Activated CD8-positive, alpha-beta memory T cell treated with anti-CD3 and anti-CD28 coated beads, Interleukin-2, amount 50 U/mL, for 24 hours (primary cell): ENCODE measurements at regions not wholly inside any gene's neighbourhood (a gene's known extent, or its start where the extent isn't known, plus 50 kb on each side); places are given as distances from the start of the nearest gene placed in this dataset.
"Not testable (repeated sequence)": the region's sequence is repeated elsewhere in the genome, so short reads cannot be mapped to it uniquely, and the experiment has no call there.

ENCODE experiments used
- DNase-seq: peaks from one replicate; pipeline ENCODE4 v3.0.0-alpha.2; 2020; ENCODE audit errors: extremely low read depth

DNA sequence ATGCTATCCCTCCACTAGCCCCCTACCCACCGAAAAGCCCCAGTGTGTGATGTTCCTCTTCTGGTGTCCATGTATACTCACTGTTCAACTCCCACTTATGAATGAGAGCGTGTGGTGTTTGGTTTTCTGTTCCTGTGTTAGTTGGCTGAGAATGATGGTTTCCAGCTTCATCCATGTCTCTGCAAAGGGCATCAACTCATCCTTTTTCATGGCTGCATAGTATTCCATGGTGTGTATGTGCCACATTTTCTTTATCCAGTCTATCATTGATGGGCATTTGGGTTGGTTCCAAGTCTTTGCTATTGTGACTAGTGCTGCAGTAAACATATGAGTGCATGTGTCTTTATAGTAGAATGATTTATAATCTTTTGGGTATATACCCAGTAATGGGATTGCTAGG, 599.3 kb upstream of the B3GAT1 start:
- DNase-seq = not testable (repeated sequence)

DNA sequence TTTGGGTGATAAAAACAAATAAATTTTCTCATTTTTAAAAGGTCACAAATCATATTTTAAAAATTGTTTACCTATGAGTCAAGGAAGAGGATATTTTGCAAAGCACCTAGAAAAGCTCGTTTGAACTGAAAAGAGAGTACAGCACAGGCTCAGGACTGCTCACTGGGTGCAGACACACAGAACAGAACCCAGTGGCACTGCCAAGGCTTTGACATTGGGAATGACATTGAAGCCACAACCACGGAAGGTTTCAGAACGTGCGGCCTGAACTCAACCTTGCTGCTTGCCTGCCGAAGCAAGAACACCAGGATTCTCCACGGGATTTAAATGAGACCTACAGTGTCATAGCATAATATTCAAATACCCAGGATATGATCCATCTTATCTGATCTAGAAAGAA, 597.1 kb upstream of the B3GAT1 start:
- no peak for DNase-seq

DNA sequence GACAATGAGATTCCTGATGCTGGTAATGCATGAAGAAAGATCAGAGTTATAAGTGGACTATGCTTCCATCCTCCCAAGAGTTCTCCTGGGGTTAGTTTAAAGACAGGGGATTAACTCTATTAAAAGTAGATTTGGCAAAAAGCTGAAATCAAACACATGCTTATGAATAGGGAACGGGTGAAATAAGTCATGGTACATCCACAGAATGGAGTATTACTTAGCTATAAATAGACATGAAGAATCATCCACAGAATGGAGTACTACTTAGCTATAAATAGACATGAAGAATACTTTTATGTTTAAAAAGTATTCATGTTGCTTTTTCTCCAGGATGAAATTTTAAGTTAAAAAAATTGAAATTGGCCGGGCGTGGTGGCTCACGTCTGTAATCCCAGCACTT, 596.4 kb upstream of the B3GAT1 start:
- DNase-seq = no peak

DNA sequence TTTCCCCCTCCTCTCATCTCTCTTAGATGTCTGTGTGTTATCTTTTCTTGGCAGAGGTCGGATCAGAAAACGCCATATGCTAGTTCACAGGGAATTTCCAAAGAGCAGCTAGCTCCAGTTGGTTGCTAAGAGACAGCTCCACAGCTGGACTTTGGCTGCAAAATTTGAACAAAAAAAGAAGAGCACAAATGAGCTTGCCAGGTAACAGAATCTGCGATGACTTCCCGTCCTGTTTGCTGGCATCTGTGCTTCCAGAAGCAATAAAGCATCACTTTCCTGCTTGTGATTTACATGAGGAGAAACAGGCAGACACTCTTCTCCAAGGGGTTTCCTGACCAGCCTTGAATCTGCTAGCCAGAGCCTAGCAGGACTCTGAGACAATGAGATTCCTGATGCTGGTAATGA, 596.0 kb upstream of the B3GAT1 start:
- DNase-seq = no peak

DNA sequence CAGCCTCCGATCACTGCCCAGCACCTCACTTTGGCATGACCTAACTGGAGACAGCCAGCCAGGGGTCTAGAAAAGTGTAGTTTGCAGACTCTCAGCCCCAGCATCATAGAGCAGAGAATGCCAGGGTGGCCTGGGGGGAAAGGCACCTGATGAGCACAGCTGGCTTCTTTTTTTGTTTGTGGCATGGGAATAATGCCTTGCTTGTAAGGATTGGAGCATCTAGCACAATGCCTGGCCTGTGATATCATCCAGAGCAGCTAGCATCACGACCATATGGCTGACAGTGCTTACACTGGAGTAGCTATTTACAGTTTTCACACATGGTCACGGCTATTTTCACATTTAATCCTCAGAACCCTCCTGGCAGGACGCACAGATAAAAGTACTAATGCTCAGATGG, 594.8 kb upstream of the B3GAT1 start:
- no peak for DNase-seq

DNA sequence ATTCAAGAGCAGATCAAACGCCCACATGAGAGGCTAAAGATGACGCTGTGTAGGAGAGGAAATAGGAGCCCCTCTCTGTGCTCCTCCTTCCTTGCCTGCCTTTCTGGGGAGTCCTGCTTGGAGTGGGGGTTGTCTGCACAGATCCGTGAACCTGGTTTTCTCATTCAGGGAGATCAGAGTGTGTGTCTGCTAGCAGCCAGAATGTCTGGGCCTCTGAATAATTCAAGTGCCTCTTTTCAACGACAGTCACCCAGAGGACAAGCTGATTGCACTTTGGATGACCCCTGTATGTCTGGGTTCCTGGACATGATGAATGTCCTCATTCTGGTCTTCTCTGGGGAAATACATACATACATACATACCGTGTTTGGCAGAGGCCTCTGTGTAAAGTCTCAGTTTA, 592.5 kb upstream of the B3GAT1 start:
- DNase-seq = no peak

DNA sequence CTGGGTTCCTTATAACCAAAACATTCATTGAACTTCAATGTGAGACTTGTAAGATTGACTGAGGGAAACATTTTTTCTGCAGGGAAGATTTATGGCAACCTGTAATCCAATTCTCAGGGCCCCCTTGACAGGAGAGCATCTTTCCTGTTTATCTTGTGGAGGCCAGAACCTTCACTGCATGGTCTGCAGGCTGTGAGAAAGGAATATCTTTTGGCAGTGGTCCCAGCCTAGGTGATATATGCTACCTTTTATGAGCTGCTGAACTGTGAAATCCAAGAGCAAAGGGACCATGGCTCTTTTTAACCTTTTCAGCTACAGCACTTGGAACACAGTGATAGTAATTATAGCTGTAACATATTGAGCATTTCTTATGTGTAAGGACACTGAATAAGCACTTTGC, 590.2 kb upstream of the B3GAT1 start:
- no peak for DNase-seq

DNA sequence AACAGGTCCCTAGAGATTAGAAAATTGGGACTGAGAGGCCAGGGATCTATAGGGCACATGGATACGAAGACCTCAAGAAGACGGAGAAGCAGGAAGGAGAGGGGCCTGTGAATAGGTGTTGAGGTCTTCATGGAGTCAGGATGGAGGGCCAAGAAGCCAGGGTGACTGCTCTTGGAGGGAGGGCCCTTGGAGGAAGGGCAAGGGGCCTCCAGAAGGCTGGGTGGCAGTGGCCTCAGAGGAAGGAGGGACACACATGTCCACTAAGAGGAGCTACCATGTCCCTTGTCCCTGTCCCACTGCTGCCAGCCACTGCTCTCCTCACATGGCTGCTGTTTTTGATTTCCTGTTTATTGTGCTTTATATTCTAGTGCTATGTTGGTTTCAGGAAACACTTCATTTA, 589.5 kb upstream of the B3GAT1 start:
- DNase-seq = no peak

DNA sequence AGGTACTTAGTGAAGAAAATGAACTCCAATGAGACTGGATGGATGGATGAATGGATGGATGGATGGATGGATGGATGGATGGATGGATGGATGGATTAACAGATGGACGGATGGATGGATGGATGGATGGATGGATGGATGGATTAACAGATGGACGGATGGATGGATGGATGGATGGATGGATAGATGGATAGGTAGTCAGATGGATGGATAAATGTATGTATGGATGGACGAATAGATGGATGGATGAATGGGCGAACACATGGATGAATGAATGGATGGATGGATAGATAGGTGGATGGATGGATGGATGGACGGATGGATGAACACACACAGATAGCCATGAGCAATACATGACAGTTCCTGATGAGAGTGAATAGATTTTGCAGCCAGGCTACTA, 589.0 kb upstream of the B3GAT1 start:
- not testable (repeated sequence) for DNase-seq

DNA sequence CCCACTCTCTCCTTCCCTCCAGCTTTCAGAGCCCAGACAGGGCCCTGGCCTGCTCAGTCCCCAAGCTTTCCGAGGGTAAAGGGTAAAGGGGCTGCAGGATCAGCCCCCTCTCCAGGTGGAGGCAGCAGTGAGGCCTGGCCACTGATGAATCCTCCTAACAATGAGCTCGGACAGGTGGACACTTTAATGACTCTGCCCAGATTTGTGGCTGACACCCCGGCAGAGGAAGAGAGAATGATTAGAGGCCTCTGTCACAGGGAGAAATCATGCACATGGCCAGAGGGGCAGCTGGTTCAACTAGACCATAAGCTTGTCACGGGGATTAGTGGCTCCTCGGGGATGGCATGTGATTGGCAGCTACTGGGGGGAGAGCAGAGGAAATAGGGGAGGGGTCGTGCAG, 587.5 kb upstream of the B3GAT1 start:
- no peak for DNase-seq

DNA sequence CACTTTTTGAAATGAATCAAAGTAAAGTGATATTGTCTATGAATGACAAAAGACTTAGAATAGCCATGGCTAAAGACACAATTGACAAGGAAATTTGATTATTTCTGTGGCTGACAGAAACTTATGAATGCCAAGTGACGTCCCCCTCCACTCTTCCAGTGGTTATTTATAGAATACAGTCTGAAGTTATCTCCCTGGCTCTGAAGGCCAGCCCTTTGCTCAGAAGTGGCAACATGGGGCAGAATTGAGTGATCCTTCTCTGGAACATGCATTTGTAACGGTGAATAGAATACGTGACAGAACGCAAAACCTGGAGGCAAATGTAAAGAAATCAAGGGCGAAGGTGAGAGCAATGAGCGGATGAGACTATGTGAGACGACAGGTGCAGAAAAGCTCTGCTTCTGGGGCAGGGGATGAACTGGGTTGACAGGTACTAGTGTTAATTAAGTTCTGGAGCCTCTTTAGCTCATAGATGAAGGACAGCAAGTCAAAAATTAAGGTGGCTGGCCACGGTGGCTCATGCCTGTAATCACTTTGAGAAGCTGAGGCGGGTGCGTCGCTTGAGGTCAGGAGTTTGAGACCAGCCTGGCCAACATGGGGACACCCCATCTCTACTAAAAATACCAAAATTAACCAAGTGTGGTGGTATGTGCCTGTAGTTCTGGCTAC, 585.7 kb upstream of the B3GAT1 start:
- no peak for DNase-seq

DNA sequence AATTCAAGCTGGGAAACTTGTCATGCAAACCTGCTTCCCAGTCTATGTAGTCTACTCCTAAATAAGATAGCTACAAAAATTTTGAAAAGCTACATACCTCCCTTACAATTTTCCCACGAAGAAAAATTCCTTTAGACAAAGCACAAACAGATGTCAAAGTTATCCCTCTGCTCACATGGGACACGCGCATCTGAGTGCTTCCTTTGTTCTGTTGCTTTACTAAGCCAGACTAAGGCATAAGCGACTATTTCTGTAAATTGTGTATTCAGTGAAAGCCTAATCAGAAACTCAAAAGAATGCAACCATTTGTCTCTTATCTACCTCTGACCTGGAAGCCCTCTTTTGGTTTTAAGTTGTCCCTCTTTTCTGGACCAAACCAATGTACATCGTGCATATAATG, 583.7 kb upstream of the B3GAT1 start:
- no peak for DNase-seq

DNA sequence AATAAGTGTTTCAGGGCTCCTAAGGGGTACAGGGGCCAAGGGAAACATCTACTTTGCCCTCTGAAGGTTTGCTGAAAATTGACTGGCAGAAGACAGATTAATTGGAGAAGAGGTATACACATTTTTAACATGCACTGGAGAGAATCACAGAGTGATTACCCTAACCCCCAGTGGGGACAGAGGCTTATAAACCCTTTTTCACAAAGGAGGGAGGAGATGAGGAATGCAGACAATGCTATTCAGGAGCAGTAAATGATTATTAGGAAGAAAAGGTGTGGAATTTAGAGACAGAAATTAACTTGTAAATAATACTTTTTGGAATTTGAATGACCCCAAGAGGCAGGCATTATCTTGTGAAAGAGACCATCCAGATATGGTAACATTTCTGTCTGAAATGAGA, 582.4 kb upstream of the B3GAT1 start:
- DNase-seq = no peak

DNA sequence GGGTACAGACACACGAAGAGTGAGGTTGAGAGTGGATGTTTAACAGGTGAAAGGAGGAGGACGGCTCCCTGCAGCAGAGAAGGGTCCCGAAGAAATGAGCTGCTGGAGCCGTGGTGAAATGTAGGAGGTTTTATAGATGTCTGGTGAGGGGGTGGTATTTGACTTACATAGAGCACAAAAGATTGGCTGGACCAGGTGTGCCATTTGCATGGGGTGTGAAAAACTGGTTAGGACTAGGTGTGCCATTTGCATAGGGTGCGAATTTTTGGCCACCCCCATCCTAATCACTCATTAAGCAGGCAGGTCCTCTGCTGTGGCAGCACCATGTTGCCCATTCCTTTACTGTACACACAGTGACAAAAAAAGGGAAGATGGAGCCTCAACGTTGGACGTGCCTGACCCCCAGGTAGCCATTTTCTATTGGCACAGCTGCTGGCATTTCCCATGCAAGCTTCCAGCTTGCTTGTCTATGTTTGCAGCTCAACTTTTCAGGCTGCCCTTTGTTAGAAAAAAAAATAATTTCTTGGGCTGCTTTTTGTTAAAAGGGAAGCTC, 581.7 kb upstream of the B3GAT1 start:
- DNase-seq = no peak

DNA sequence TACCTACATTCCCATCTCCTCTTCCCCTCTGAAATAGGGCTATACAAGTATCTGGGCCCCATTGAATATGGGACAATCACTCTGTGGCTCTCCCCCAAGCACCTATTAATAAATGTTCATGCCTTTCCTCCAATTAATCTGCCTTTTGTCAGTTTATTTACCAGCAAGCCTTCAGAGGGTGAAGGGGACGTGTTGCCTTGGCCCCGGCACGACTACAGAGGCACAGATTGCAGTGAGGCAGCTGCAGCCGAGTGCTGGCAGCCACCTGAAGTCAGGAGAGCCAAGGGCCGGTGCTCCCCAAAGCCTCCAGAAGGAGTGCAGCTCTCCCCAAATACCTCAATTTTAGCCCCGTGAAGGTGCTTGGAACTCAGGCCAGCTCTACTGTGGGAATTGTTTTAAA, 580.9 kb upstream of the B3GAT1 start:
- no peak for DNase-seq

DNA sequence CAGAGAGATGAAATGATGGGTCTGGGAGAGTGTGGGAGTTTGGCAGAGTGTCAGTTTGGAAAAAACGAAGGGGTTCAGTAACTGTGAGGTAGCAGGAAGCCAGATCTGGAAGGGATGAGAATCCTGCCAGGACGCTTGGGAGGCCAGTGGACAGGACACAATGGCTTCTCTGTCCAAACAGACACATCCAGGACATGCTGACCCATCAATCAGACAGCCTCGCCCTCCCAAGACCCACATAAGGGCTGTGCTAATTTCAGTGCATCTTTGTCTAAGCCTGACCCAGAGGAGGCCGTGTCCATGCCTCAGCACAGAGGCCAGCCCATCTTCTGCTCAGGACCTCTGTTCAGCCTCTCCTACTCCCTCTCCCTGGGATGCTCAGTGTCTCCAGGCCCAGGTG, 576.5 kb upstream of the B3GAT1 start:
- DNase-seq = no peak

DNA sequence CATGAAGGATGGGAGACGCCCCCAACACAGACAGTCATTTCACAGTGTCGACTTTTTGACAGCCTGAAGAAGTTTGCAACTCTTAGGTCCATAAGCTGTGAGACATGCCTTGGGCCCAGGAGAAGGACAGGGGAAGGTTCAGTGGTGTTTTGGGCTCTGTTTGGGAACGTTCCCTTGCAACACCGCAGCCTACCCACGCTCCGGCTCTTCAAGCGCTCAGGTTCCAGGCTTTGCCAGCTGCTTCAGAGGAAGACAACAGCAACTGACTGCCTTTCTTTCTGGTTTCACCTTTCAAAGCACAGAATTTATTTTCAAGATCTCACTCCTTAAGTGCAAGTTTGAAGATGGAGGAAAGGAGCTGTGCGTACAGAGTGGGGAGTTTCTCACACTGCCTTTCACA, 575.8 kb upstream of the B3GAT1 start:
- DNase-seq = no peak

DNA sequence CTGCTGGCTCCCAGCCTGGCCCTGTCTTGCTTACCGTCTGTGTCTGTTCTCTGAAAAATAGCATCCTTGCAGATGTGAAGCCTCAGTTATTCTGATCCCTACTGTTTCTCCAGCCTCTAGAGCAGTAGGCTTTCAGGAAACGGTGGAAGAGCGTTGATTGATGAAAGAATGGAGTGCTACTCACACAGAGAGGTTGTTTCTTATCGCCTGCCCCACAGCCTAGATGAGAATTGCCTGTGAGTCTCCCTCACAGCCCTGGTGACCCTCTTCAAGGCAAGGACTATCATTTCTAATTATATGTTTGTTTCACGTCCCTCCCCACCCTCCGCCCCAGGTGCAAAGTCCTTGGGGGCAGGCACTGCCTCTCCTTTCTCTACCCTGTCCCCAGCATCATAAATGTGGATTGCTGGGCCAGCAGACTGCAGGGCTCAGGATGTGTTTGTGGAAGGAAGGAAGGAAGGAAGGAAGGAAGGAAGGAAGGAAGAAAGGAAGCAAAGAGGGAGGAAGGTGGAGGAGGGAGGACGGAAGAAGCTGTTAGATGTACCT, 575.3 kb upstream of the B3GAT1 start:
- no peak for DNase-seq

DNA sequence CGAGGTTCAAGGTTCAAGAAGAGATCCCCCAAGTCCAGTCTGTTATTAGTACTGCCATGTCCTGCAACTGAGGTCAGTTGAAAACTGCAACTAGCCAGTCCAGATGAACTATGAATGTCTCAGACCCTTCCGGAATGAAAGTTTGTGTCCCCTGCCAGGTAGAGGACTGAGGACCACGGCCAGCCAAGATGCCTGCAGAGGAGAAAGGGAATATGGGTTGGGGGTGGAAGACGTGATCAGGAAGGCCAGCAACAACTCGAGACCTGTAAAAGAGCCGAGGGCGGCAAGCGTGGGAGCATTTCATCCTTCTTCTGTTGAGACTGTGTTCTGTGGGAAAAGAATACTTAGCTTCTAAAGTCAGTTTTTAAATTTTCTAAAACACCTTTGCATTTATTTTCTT, 572.4 kb upstream of the B3GAT1 start:
- DNase-seq = no peak

DNA sequence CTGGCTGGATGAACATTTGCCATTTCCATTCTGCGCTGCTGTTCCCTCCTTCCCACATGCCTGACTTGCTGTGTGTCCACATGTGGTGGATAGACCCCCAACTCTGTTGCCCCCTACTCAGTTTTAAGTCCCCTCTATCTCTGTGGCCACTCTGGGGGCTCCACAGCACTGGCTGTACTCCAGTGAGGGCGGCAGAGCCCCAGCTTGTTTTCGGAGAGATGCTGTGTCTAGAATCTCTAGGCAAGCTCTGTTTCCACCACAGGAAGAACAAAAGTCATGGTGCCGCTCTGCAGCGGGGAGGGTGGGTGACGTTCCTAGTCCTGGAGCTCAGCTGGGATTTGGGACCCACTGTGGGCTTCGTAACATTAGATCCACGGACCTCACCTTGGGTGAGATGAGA, 570.4 kb upstream of the B3GAT1 start:
- DNase-seq = not testable (repeated sequence)

DNA sequence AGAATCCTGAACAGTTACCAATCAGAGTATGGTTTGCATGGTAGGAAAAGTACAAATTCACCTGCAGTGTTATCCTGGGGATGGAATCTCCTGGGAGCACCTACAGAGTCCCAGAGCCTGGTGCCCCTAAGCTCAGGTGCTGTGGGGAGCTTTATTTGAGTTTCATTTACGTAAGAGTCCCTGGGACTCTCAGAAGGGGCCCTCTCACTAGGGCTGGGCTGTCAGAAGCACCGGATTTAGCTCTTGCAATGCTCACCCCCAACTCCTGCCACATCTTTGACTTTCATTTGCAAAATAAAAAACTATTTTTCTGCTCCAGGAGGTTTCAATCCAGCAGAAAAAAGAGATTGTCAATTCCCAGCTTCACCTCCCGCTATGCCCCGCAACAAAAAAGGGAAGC, 569.8 kb upstream of the B3GAT1 start:
- DNase-seq = no peak

DNA sequence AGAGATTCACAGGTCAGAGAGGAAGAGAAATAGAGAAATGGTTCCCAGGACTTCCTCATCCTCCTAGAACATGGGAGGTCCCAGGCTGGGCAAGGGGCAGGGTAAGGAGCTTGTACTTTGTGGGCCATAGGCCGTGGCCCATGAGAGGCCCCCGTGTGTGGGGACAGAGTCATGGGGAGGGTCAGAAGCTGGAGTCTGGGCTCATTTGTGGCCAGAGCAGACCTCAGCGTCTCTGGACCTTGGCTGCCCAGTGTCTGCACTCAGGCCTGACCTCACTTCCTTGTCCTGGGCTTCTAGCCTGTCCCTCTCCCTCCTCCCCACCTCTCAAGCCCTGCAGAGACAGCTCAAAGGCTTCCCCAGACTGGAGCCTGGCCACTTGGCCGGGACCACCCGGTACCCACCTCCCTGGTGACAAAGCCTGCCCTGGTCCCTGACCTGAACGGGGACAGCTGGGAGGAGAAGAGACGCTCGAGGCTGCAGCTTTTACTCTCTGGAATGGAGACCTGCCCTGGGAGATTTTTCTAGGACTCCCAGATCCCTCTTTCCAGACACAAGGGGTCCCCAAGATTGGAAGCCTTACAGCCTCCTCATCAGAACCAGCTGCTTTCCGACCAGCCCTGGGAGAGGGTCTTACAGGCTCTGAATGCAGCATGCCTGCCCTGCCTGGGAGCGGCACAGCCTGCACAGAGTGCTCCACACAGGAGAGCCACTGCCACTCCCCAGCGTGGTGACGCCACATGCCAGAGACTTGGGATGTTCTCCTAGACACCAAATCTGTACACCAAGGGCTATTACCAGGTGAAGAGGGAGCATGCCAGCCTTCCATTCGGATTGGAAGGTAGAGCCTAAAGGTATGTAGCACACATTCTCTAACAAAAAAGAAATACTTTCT, 569.0 kb upstream of the B3GAT1 start:
- DNase-seq = no peak

DNA sequence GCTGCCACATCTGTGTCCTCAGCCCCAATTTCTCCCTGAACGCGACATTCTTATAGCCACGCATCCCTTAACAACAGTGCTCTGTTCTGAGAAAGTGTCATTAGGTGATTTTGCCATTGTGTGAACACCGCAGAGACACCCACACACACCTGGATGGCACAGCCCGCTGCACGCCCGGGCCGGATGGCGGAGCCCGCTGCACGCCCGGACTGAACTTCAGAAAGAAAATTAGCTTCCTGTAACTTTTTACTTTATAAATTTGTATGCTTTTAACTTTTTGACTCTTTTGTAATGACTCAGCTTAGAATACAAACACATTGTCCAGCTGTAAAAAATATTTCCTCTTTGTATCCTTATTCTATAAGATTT, 567.0 kb upstream of the B3GAT1 start:
- DNase-seq = not testable (repeated sequence)
